CD14-positive monocyte (primary cell): ENCODE measurements at regions not wholly inside any gene's neighbourhood (a gene's known extent, or its start where the extent isn't known, plus 50 kb on each side); places are given as distances from the start of the nearest gene placed in this dataset.

Experiments used
- DNase-seq, 3 donors: peaks; one replicate each; pipeline ENCODE4 v3.0.0-alpha.2; 2011 to 2022
- H2AFZ ChIP-seq: 2 replicates; pipeline ENCODE4 v1.6.0; 2012; ENCODE audit warnings: mild to moderate bottlenecking, low read depth, low read length, inconsistent platforms; ENCODE audit not compliant: insufficient read depth, poor library complexity, severe bottlenecking
- H3K27ac ChIP-seq, 2 donors: 1 replicate in 1 of 2; 2 replicates in 1 of 2; pipeline ENCODE4 v1.5.1; 2012 to 2013; ENCODE audit warnings: low read length in 2 of 2, control low read depth in 1 of 2, inconsistent platforms in 1 of 2, low read depth in 1 of 2, mild to moderate bottlenecking in 1 of 2
- H3K27me3 ChIP-seq, 2 donors: one replicate each; pipeline versions ENCODE4 v1.6.0 to v1.6.1; 2011 to 2013; ENCODE audit warnings: low read length in 2 of 2; ENCODE audit not compliant: control insufficient read depth in 2 of 2, insufficient read depth in 2 of 2
- H3K36me3 ChIP-seq, 2 donors: replicated peaks in 1 of 2; 1 replicate in 1 of 2; 2 replicates in 1 of 2; pipeline versions ENCODE4 v1.5.1 to v1.6.1; 2012 to 2013; ENCODE audit warnings: low read length in 2 of 2, control low read depth in 1 of 2, inconsistent platforms in 1 of 2, mild to moderate bottlenecking in 1 of 2; ENCODE audit not compliant: insufficient read depth in 2 of 2, control insufficient read depth in 1 of 2
- H3K4me1 ChIP-seq, 2 donors: 1 replicate in 1 of 2; 2 replicates in 1 of 2; pipeline versions ENCODE4 v1.5.1 to v1.6.1; 2012 to 2013; ENCODE audit warnings: low read length in 2 of 2, control low read depth in 1 of 2, inconsistent platforms in 1 of 2, mild to moderate bottlenecking in 1 of 2, moderate library complexity in 1 of 2; ENCODE audit not compliant: insufficient read depth in 2 of 2, control insufficient read depth in 1 of 2
- H3K4me2 ChIP-seq: replicated peaks from 2 replicates; pipeline ENCODE3; 2012; ENCODE audit warnings: low read length, moderate library complexity, mild to moderate bottlenecking; ENCODE audit not compliant: poor library complexity, severe bottlenecking; ENCODE audit errors: extremely low read depth
- H3K4me3 ChIP-seq, 3 experiments: fragments of 200-600 bp in 1 of 3; sonication (generic) in 1 of 3; replicated peaks in 1 of 3; 1 replicate in 2 of 3; 2 replicates in 1 of 3; pipeline ENCODE4 v1.5.1; 2011 to 2013; ENCODE audit warnings: low read length in 3 of 3, mild to moderate bottlenecking in 3 of 3, control low read depth in 2 of 3, low read depth in 2 of 3, inconsistent platforms in 1 of 3, moderate library complexity in 1 of 3
- H3K79me2 ChIP-seq: 2 replicates; pipeline ENCODE4 v1.6.0; 2012; ENCODE audit warnings: mild to moderate bottlenecking, control low read depth, inconsistent platforms, low read length, moderate library complexity; ENCODE audit not compliant: insufficient read depth
- H3K9ac ChIP-seq: 2 replicates; pipeline ENCODE4 v1.6.0; 2017; ENCODE audit warnings: low read length, mild to moderate bottlenecking; ENCODE audit not compliant: insufficient read depth, poor library complexity, severe bottlenecking
- H3K9me3 ChIP-seq, 2 donors: replicated peaks in 1 of 2; 1 replicate in 1 of 2; 2 replicates in 1 of 2; pipeline versions ENCODE4 v1.5.1 to v1.6.1; 2012 to 2013; ENCODE audit warnings: low read length in 2 of 2, control low read depth in 1 of 2; ENCODE audit not compliant: control insufficient read depth in 1 of 2, insufficient read depth in 1 of 2
- H4K20me1 ChIP-seq: 2 replicates; pipeline ENCODE4 v1.6.0; 2012; ENCODE audit warnings: mild to moderate bottlenecking, low read length, control low read depth, moderate library complexity; ENCODE audit not compliant: insufficient read depth
- H3K27ac Mint-ChIP-seq, 7 donors: one replicate each; pipeline ENCODE4 v1.8.0; 2020; ENCODE audit warnings: mild to moderate bottlenecking in 7 of 7, mixed read lengths in 7 of 7, moderate library complexity in 6 of 7, inconsistent platforms in 2 of 7
- H3K27me3 Mint-ChIP-seq, 3 donors: one replicate each; pipeline ENCODE4 v1.8.0; 2021 to 2022; ENCODE audit warnings: low read depth in 3 of 3, mild to moderate bottlenecking in 3 of 3, mixed read lengths in 3 of 3, moderate library complexity in 3 of 3, inconsistent platforms in 1 of 3
- H3K36me3 Mint-ChIP-seq, 2 donors: one replicate each; pipeline ENCODE4 v1.8.0; 2020; ENCODE audit warnings: mixed read lengths in 2 of 2, inconsistent platforms in 1 of 2, mild to moderate bottlenecking in 1 of 2
- H3K4me1 Mint-ChIP-seq: one replicate; pipeline ENCODE4 v1.8.0; 2020; ENCODE audit warnings: mild to moderate bottlenecking, mixed read lengths
- H3K4me3 Mint-ChIP-seq, 2 donors: one replicate each; pipeline ENCODE4 v1.8.0; 2020; ENCODE audit warnings: mild to moderate bottlenecking in 2 of 2, mixed read lengths in 2 of 2, moderate library complexity in 1 of 2
- H3K9me3 Mint-ChIP-seq, 7 donors: one replicate each; pipeline ENCODE4 v1.8.0; 2020 to 2022; ENCODE audit warnings: mixed read lengths in 7 of 7, mild to moderate bottlenecking in 6 of 7, moderate library complexity in 6 of 7, inconsistent platforms in 2 of 7
- CTCF ChIP-seq: fragments of 200-600 bp; IDR thresholded peaks from one replicate; pipeline ENCODE4 v1.8.0; 2022; ENCODE audit warnings: antibody characterized with exemption, mild to moderate bottlenecking
- WGBS: methylation state at CpG from one replicate; pipeline ENCODE4 v1.1.5; 2013; ENCODE audit warnings: missing lambda C conversion rate; ENCODE audit not compliant: insufficient coverage; 5-methylcytosine and 5-hydroxymethylcytosine counted together
- intact Hi-C, 2 donors: fragments of 100-400 bp; cut with micrococcal nuclease; formaldehyde crosslinking; loops; one replicate each; pipeline versions ENCODE4 v1.15.0 to v1.15.1; 2023

DNA sequence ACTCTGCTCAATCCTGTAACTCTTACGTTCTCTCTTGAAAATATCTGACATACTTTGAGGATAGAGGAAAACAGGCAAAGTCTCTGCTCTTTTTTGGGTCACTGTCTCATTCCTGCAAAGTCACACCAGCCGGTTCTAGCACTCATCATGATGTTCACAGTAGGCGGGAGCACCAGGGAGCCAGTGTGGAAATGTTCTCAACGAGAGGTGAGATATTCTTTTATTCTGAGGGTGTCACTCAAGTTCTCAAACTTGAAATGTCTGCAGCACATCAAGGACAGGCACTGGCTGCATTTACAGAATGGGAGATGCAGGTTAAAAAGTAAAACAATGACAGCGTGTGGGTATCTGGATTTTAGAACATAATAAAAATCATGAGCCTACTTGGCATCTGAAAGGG, 714.7 kb downstream of the QKI start:
- Histone ChIP-seq H2AFZ (no peak overlapping the region), H3K4me1 (no peaks in the 10 kb centered on the region), H3K27me3 (no peaks in the 10 kb centered on the region), H3K27ac (no peak overlapping the region), H3K4me2 (no peak overlapping the region), H3K9me3 (peaks cover 0 to 7% of the 10 kb centered on the region in 2 donors), H3K36me3 (no peaks in the 10 kb centered on the region), H3K79me2 (no peaks in the 10 kb centered on the region), H4K20me1 (no peaks in the 10 kb centered on the region), H3K9ac (no peak overlapping the region), H3K4me3 (no peak overlapping the region)
- DNase-seq: no peak
- Mint-ChIP-seq H3K36me3 (no peaks in the 10 kb centered on the region), H3K27ac (no peak overlapping the region), H3K9me3 (peaks cover 0 to 4% (median 0%) of the 10 kb centered on the region in 7 donors), H3K4me1 (no peaks in the 10 kb centered on the region), H3K27me3 (peaks cover 1 to 2% (median 1%) of the 10 kb centered on the region in 3 donors), H3K4me3 (no peak overlapping the region)
- intact Hi-C loops: no loop called here
- no peak for TF ChIP-seq CTCF
- 90% methylated on average over 4 of the region's 5 CpGs for WGBS

DNA sequence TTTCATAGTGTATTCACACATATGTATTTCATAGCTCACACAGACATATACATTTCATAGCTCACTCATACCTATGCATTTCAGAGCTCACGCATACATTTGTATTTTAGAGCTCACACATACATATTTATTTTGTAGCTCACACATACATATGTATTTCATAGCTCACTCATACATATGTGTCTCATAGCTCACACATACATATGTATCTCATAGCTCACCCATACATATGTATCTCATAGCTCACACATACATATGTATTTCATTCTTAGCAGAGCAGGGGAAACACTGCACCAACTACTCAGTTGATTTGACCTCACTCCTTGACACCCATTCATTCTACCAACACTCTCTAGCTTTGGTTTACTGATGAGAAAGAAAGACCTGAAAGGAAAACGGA, 713.6 kb downstream of the QKI start:
- no peak for DNase-seq
- Mint-ChIP-seq H3K4me3 (no peak overlapping the region), H3K27me3 (peaks cover 1 to 2% (median 1%) of the 10 kb centered on the region in 3 donors), H3K36me3 (no peaks in the 10 kb centered on the region), H3K27ac (no peak overlapping the region), H3K4me1 (no peaks in the 10 kb centered on the region), H3K9me3 (peaks cover 0 to 8% (median 5%) of the 10 kb centered on the region in 7 donors)
- H3K9ac ChIP-seq: no peak overlapping the region
- no peak for TF ChIP-seq CTCF
- intact Hi-C loops: no loop called here
- no peaks in the 10 kb centered on the region for H3K27me3 ChIP-seq
- no peaks in the 10 kb centered on the region for H4K20me1 ChIP-seq
- no peak overlapping the region for H2AFZ ChIP-seq
- H3K4me2 ChIP-seq: no peak overlapping the region
- H3K27ac ChIP-seq: no peak overlapping the region
- 100% methylated on average over 1 of the region's 2 CpGs for WGBS
- peaks cover 0 to 8% of the 10 kb centered on the region in 2 donors for H3K9me3 ChIP-seq
- no peak overlapping the region for H3K4me3 ChIP-seq
- no peaks in the 10 kb centered on the region for H3K36me3 ChIP-seq
- H3K79me2 ChIP-seq: no peaks in the 10 kb centered on the region
- H3K4me1 ChIP-seq: no peaks in the 10 kb centered on the region
